GM10266 (cell line): ENCODE measurements at regions not wholly inside any gene's neighbourhood (a gene's known extent, or its start where the extent isn't known, plus 50 kb on each side); places are given as distances from the start of the nearest gene placed in this dataset.
"Not testable (repeated sequence)": the region's sequence is repeated elsewhere in the genome, so short reads cannot be mapped to it uniquely, and the experiment has no call there.

ENCODE experiments used
- DNase-seq: peaks from one replicate; pipeline ENCODE4 v3.0.0; 2012; ENCODE audit errors: extremely low spot score
- TF ChIP-seq, protein P1 (sequence below): IDR thresholded peaks from 2 replicates; pipeline ENCODE4 v1.5.1; 2012; ENCODE audit warnings: mild to moderate bottlenecking, low read depth; ENCODE audit not compliant: control insufficient read depth, insufficient read depth; ENCODE audit errors: missing control alignments

DNA sequence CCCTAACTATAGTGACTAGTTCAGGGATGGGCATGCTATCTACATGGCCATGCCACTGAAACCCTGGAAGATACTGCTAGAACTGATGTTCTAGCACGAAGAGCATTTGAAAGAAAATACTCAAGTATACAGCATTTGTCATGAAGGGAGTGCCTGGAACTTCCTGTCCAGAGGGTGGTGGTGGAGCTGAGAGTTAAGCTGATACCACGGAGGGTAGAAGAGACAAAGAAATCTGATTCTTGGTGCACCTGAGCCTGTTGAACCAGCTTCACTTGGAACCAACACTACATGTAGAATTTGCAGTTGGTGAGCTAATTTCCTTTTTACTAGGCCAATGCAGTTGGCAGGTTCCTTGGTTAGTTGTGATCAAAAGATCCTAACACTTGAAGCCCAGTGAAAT lies 116.4 kb downstream of the CCNG2 start:
- TF ChIP-seq, protein P1, sequence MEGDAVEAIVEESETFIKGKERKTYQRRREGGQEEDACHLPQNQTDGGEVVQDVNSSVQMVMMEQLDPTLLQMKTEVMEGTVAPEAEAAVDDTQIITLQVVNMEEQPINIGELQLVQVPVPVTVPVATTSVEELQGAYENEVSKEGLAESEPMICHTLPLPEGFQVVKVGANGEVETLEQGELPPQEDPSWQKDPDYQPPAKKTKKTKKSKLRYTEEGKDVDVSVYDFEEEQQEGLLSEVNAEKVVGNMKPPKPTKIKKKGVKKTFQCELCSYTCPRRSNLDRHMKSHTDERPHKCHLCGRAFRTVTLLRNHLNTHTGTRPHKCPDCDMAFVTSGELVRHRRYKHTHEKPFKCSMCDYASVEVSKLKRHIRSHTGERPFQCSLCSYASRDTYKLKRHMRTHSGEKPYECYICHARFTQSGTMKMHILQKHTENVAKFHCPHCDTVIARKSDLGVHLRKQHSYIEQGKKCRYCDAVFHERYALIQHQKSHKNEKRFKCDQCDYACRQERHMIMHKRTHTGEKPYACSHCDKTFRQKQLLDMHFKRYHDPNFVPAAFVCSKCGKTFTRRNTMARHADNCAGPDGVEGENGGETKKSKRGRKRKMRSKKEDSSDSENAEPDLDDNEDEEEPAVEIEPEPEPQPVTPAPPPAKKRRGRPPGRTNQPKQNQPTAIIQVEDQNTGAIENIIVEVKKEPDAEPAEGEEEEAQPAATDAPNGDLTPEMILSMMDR: no peak
- DNase-seq: no peak

GRCh38 chr4:77279114-77279513 lies 122.1 kb downstream of the CCNG2 start:
- DNase-seq: not testable (repeated sequence)

- TF ChIP-seq, protein P1: no peak
- DNase-seq: no peak
These were observed 125.3 kb downstream of the CCNG2 start for GRCh38 chr4:77282305-77282704.

- DNase-seq: no peak
- TF ChIP-seq, protein P1: no peak
These were observed 127.0 kb downstream of the CCNG2 start for GRCh38 chr4:77284036-77284435.

GRCh38 chr4:77286906-77287305 lies 129.9 kb downstream of the CCNG2 start:
- TF ChIP-seq, protein P1: no peak
- no peak for DNase-seq

DNA sequence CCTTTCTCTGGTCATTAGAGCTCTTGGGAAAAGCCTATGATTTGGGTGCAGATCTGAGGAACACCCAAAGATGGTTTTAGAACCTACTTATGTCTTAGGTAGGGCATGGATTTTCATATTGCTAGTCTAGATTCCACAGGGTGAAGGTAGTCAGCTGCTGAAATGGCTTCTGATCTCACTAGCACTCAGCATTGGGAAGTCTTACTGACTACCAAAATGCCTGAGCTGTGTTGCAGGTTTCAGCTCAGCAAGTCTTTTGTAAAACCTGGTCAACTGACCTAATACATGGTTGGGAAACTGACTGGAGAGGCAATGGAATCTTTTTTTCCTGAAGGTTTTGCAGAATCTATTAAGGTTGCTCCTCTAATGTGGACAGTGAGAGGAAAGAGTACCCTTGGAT lies 136.4 kb downstream of the CCNG2 start:
- no peak for DNase-seq
- TF ChIP-seq, protein P1: no peak

DNA sequence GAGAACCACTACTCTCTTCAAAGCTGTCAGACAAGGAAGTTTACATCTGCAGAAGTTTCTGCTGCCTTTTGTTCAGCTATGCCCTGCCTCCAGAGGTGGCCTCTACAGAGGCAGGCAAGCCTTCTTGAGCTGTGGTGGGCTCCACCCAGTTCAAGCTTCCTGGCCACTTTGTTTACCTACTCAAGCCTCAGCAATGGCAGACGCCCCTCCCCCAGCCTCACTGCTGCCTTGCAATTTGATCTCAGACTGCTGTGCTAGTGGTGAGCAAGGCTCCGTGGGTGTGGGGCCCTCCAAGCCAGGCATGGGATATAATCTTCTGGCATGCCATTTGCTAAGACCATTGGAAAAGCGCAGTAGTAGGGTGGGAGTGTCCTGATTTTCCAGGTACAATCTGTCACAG lies 144.0 kb downstream of the CCNG2 start:
- DNase-seq: not testable (repeated sequence)

DNA sequence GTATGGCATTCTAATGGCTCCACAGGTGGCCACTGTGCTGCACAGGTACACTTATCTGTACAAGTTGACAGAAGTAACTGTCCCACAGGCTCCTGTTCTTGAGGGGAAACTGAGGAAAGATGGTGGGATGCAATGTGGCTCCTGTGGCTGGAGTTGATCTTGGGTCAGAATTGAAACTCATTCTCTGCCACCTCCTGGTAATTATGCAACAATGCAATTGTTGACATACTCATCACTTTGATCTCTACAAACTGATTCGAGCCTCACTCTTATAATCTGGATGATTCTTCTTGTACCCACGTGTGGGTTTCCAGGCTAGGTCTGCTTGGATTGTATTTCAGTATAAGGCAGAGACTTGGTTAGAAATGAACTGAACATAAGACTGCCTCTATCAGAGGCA lies 148.8 kb downstream of the CCNG2 start:
- no peak for DNase-seq
- TF ChIP-seq, protein P1: no peak
